Endodermal cell (in vitro differentiated cells): ENCODE measurements at regions not wholly inside any gene's neighbourhood (a gene's known extent, or its start where the extent isn't known, plus 50 kb on each side); places are given as distances from the start of the nearest gene placed in this dataset.

Experiments used
- DNase-seq: peaks from one replicate; pipeline ENCODE4 v3.0.0-alpha.2; 2017
- H3K27ac ChIP-seq: 2 replicates; pipeline ENCODE4 v1.5.1; 2013; ENCODE audit warnings: mild to moderate bottlenecking, low read depth, low read length, moderate library complexity
- H3K27me3 ChIP-seq: 2 replicates; pipeline ENCODE4 v1.6.1; 2013; ENCODE audit warnings: mild to moderate bottlenecking, low read length, moderate library complexity; ENCODE audit not compliant: insufficient read depth, control insufficient read depth, poor library complexity, severe bottlenecking
- H3K36me3 ChIP-seq: 2 replicates; pipeline ENCODE4 v1.7.0; 2013; ENCODE audit warnings: mild to moderate bottlenecking, low read length, moderate library complexity; ENCODE audit not compliant: control insufficient read depth, insufficient read depth
- H3K4me1 ChIP-seq: one replicate; pipeline ENCODE4 v1.7.0; 2013; ENCODE audit warnings: low read length; ENCODE audit not compliant: control insufficient read depth, insufficient read depth
- H3K4me3 ChIP-seq: 2 replicates; pipeline ENCODE4 v1.5.1; 2013; ENCODE audit warnings: mild to moderate bottlenecking, low read length, moderate library complexity
- H3K9ac ChIP-seq: 2 replicates; pipeline ENCODE4 v1.6.1; 2013; ENCODE audit warnings: mild to moderate bottlenecking, low read length, moderate library complexity; ENCODE audit not compliant: poor library complexity, severe bottlenecking; ENCODE audit errors: extremely low read depth
- H3K9me3 ChIP-seq: 2 replicates; pipeline ENCODE4 v1.6.1; 2013; ENCODE audit warnings: mild to moderate bottlenecking, low read length, moderate library complexity; ENCODE audit not compliant: control insufficient read depth
- H3K27ac Mint-ChIP-seq: 2 replicates; pipeline ENCODE4 v1.8.0; 2020; ENCODE audit warnings: mixed read lengths
- H3K27me3 Mint-ChIP-seq: 2 replicates; pipeline ENCODE4 v1.8.0; 2021; ENCODE audit warnings: mild to moderate bottlenecking, mixed read lengths; ENCODE audit not compliant: insufficient read depth
- H3K36me3 Mint-ChIP-seq: 2 replicates; pipeline ENCODE4 v1.8.0; 2020; ENCODE audit warnings: low read depth, mixed read lengths
- H3K4me1 Mint-ChIP-seq: 2 replicates; pipeline ENCODE4 v1.8.0; 2020; ENCODE audit warnings: mixed read lengths
- H3K4me3 Mint-ChIP-seq: 2 replicates; pipeline ENCODE4 v1.8.0; 2020; ENCODE audit warnings: mild to moderate bottlenecking, moderate library complexity, mixed read lengths
- H3K9me3 Mint-ChIP-seq: 2 replicates; pipeline ENCODE4 v1.8.0; 2020; ENCODE audit warnings: mild to moderate bottlenecking, mixed read lengths
- WGBS, 2 experiments: methylation state at CpG; one replicate each; pipeline versions ENCODE4 v1.1.5 to v1.1.7; 2013; ENCODE audit warnings: missing lambda C conversion rate in 2 of 2, mixed read lengths in 1 of 2; ENCODE audit not compliant: insufficient coverage in 1 of 2, insufficient read length in 1 of 2; 5-methylcytosine and 5-hydroxymethylcytosine counted together
- TF ChIP-seq, protein P1 (sequence below): fragments of 200-600 bp; sonication (generic); conservative IDR thresholded peaks from 2 replicates; pipeline ENCODE4 v1.5.0; 2021; ENCODE audit warnings: antibody characterized with exemption, mild to moderate bottlenecking

DNA sequence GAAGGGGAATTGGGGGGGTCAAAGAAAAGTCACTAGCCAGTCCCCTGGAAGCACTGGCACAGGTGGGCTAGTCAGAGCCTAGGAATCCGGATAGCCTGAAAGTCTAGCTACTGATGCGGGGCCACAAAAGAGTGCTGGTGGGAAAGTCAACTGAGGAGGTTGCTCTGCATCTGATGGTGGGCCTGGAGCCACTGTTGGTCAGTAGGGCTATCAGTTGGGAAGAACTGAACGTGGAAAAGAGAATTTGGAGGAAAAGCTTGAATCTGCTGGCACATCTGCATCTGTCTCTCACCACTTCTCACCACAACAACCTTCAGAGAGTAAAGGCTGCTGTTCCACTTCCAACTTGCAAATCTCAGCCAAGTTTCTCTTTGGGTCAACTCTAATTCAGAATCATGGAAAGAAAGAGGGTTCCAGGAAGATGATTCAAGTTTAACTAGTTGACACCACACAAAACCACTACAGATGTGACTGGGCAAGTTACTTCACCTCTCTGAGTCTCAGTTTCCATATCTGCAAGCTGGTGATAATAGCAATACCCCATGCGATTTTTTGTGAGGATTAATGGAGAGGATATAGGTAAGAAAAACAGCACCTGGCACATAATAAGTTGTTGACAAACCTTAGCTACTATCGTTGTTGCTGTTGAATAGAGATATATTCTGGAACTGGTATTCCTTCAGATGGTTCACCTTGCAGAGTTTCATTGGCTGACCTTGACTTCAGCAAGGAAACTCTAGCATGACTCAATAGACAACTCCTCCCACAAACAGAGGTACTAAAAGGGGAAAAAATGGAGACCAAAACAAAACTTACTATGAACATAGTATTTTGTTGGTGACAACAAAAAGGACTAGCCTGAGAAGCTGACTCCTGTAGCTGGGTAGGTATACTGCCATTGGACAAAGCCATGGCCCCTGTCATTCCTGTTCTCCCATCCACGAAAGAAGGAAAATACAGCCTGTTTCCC lies 280.2 kb upstream of the STT3B start:
- Histone ChIP-seq H3K4me3 (no peak overlapping the region), H3K9ac (no peak overlapping the region), H3K4me1 (no peaks in the 10 kb centered on the region), H3K27ac (no peak overlapping the region), H3K27me3 (no peaks in the 10 kb centered on the region), H3K9me3 (no peaks in the 10 kb centered on the region), H3K36me3 (no peaks in the 10 kb centered on the region)
- H3K9me3 Mint-ChIP-seq = peaks cover 12% of the 10 kb centered on the region
- H3K27ac Mint-ChIP-seq = no peak overlapping the region
- no peaks in the 10 kb centered on the region for H3K27me3 Mint-ChIP-seq
- DNase-seq = no peak
- TF ChIP-seq, protein P1, sequence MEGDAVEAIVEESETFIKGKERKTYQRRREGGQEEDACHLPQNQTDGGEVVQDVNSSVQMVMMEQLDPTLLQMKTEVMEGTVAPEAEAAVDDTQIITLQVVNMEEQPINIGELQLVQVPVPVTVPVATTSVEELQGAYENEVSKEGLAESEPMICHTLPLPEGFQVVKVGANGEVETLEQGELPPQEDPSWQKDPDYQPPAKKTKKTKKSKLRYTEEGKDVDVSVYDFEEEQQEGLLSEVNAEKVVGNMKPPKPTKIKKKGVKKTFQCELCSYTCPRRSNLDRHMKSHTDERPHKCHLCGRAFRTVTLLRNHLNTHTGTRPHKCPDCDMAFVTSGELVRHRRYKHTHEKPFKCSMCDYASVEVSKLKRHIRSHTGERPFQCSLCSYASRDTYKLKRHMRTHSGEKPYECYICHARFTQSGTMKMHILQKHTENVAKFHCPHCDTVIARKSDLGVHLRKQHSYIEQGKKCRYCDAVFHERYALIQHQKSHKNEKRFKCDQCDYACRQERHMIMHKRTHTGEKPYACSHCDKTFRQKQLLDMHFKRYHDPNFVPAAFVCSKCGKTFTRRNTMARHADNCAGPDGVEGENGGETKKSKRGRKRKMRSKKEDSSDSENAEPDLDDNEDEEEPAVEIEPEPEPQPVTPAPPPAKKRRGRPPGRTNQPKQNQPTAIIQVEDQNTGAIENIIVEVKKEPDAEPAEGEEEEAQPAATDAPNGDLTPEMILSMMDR = no peak
- H3K36me3 Mint-ChIP-seq = peaks cover 3% of the 10 kb centered on the region
- peaks cover 11% of the 10 kb centered on the region for H3K4me1 Mint-ChIP-seq
- WGBS, 2 experiments = 91 to 100% methylated on average over 5 to 6 of the region's 6 CpGs
- no peak overlapping the region for H3K4me3 Mint-ChIP-seq

DNA sequence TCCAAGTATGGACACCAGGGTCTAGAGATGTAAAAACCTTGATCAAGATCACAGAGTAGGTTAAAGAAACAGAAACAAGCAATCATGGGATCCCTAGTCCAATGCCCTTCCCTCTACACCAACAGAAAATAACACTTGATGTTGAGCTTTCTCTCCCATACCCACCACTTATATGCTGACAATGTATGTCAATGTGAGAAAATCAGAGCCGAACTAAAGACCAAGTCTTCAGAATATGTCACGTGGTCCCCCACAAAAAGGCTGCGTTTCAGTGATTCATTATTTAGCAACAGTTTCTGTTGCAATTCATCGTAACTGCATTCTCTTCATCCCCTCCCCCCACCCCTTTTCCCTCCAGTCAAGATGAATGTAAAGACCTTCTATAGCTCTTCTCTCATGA lies 278.9 kb upstream of the STT3B start:
- Mint-ChIP-seq H3K4me1 (peaks cover under 1% of the 10 kb centered on the region), H3K4me3 (no peak overlapping the region), H3K27ac (no peak overlapping the region), H3K9me3 (peaks cover 12% of the 10 kb centered on the region), H3K36me3 (peaks cover 3% of the 10 kb centered on the region), H3K27me3 (no peaks in the 10 kb centered on the region)
- H3K27ac ChIP-seq = no peak overlapping the region
- H3K27me3 ChIP-seq = no peaks in the 10 kb centered on the region
- H3K4me3 ChIP-seq = no peak overlapping the region
- no peaks in the 10 kb centered on the region for H3K36me3 ChIP-seq
- H3K4me1 ChIP-seq = no peaks in the 10 kb centered on the region
- WGBS, 2 experiments = 87 to 92% methylated on average over 4 of the region's 4 CpGs
- H3K9ac ChIP-seq = no peak overlapping the region
- TF ChIP-seq, protein P1 = no peak
- no peaks in the 10 kb centered on the region for H3K9me3 ChIP-seq
- DNase-seq = no peak

DNA sequence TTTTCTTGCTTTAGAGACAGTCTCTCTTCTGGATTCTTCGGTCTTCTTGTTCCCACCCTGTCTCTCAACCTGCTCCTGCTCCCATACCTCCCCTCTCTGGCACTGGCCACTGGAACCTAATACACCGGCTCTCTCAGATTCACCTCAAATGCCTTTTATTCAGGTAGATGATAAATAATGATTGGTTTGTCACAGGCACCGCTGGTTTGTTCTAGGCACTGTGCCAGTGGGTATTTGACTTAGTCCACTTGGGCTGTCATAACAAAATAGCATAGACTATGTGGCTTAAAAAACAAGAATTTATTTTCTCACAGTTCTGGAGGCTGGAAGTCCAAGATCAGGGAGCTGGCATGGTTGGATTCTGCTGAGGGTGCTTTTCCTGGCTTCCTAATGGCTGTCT lies 278.2 kb upstream of the STT3B start:
- H3K27me3 ChIP-seq = no peaks in the 10 kb centered on the region
- H3K36me3 ChIP-seq = no peaks in the 10 kb centered on the region
- no peak overlapping the region for H3K27ac Mint-ChIP-seq
- no peak overlapping the region for H3K4me3 ChIP-seq
- H3K27ac ChIP-seq = no peak overlapping the region
- 97 to 100% methylated on average over 1 to 3 of the region's 3 CpGs for WGBS, 2 experiments
- no peaks in the 10 kb centered on the region for H3K4me1 ChIP-seq
- no peak overlapping the region for H3K9ac ChIP-seq
- peaks cover 12% of the 10 kb centered on the region for H3K9me3 Mint-ChIP-seq
- peaks cover 3% of the 10 kb centered on the region for H3K36me3 Mint-ChIP-seq
- TF ChIP-seq, protein P1 = no peak
- H3K27me3 Mint-ChIP-seq = no peaks in the 10 kb centered on the region
- no peak overlapping the region for H3K4me3 Mint-ChIP-seq
- DNase-seq = no peak
- H3K4me1 Mint-ChIP-seq = no peaks in the 10 kb centered on the region
- peaks cover 3% of the 10 kb centered on the region for H3K9me3 ChIP-seq
